Astrocyte (in vitro differentiated cells and primary cell): ENCODE measurements at regions not wholly inside any gene's neighbourhood (a gene's known extent, or its start where the extent isn't known, plus 50 kb on each side); places are given as distances from the start of the nearest gene placed in this dataset.

Source experiments
- EZH2 ChIP-seq: IDR thresholded peaks from 2 replicates; pipeline ENCODE4 v1.6.1; 2012; ENCODE audit warnings: mild to moderate bottlenecking, low read length, inconsistent platforms; ENCODE audit not compliant: insufficient read depth
- TF ChIP-seq, protein P1 (sequence below): IDR thresholded peaks from 2 replicates; pipeline ENCODE4 v1.5.1; 2011; ENCODE audit warnings: low read depth, mild to moderate bottlenecking, inconsistent platforms, low read length, moderate library complexity; ENCODE audit not compliant: insufficient read depth

DNA sequence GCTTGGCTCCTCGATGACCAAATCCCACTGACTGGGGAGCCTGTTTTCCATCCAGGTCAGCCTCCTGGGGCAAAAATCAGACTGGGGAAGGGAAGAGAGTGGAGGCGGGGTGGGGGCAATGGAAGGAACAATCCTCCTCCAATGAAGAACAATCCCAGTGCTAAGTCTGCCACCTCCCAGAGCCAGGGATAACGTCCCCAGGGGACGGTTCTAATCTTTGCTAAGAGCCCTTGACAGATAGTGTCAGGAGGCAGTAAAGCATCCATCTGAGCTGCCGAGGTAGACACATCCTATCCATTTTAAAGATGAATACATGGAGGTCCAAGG, 298.5 kb upstream of the MSX2 start:
- no peak for TF ChIP-seq EZH2
- TF ChIP-seq, protein P1, sequence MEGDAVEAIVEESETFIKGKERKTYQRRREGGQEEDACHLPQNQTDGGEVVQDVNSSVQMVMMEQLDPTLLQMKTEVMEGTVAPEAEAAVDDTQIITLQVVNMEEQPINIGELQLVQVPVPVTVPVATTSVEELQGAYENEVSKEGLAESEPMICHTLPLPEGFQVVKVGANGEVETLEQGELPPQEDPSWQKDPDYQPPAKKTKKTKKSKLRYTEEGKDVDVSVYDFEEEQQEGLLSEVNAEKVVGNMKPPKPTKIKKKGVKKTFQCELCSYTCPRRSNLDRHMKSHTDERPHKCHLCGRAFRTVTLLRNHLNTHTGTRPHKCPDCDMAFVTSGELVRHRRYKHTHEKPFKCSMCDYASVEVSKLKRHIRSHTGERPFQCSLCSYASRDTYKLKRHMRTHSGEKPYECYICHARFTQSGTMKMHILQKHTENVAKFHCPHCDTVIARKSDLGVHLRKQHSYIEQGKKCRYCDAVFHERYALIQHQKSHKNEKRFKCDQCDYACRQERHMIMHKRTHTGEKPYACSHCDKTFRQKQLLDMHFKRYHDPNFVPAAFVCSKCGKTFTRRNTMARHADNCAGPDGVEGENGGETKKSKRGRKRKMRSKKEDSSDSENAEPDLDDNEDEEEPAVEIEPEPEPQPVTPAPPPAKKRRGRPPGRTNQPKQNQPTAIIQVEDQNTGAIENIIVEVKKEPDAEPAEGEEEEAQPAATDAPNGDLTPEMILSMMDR = no peak
